K562 (cell line): ENCODE measurements at regions not wholly inside any gene's neighbourhood (a gene's known extent, or its start where the extent isn't known, plus 50 kb on each side); places are given as distances from the start of the nearest gene placed in this dataset.
"Not testable (repeated sequence)": the region's sequence is repeated elsewhere in the genome, so short reads cannot be mapped to it uniquely, and the experiment has no call there.

Experiments
- ATAC-seq: fragments of 200-7000 bp; cut with Tn5 transposase; 3 replicates; pipeline ENCODE4 v1.9.1; 2020; ENCODE audit warnings: moderate library complexity
- BruUV-seq: library from RNA; stranded (reverse); fragments of 400-500 nt; replicated peaks from 2 replicates; lab custom pipeline; 2021; lab: Mats Ljungman, UMichigan
- CTCF ChIA-PET: fragments of 300-600 bp; formaldehyde crosslinking; extraction: SDS; loops from one replicate; lab custom pipeline; 2021; ENCODE audit warnings: low intra/inter-chr PET ratio; lab: Yijun Ruan, JAX
- POLR2A ChIA-PET: fragments of 300-600, 350-650 bp; sonication (Branson Sonifier 250); formaldehyde crosslinking; extraction: SDS; loops from one replicate; lab custom pipeline; 2021; ENCODE audit warnings: antibody characterized with exemption, inconsistent platforms; lab: Yijun Ruan, JAX
- DNase-seq, 4 experiments: peaks; one replicate each; pipeline versions ENCODE4 v3.0.0 to v3.0.0-alpha.2; 2011 to 2018; ENCODE audit warnings: low spot score in 3 of 4, mixed read lengths in 3 of 4; ENCODE audit errors: extremely low read depth in 1 of 4
- FAIRE-seq: peaks from 2 replicates; lab custom pipeline; 2011; peaks lifted over from hg19 to GRCh38; lab: Jason Lieb, UNC
- H2AFZ ChIP-seq: 2 replicates; pipeline ENCODE4 v1.6.0; 2011; ENCODE audit warnings: low read depth, low read length, control low read depth, inconsistent platforms
- H3K27ac ChIP-seq: fragments of 200-600 bp; 3 replicates; pipeline ENCODE4 v1.8.0; 2011; ENCODE audit warnings: low read depth, mild to moderate bottlenecking, control low read depth, inconsistent platforms, low read length, moderate library complexity, mixed read lengths; ENCODE audit errors: extremely low read depth
- H3K27me3 ChIP-seq, 2 experiments: fragments of 300-600 bp in 1 of 2; 2 replicates in 1 of 2; 3 replicates in 1 of 2; pipeline versions ENCODE4 v1.6.0 to v1.8.0; 2011; ENCODE audit warnings: inconsistent platforms in 2 of 2, low read length in 2 of 2, mild to moderate bottlenecking in 1 of 2, mixed read lengths in 1 of 2, moderate library complexity in 1 of 2; ENCODE audit not compliant: control insufficient read depth in 2 of 2, insufficient read depth in 2 of 2
- H3K36me3 ChIP-seq: fragments of 300-600 bp; 3 replicates; pipeline ENCODE4 v1.8.0; 2011; ENCODE audit warnings: mild to moderate bottlenecking, low read length, inconsistent platforms; ENCODE audit not compliant: control insufficient read depth, insufficient read depth
- H3K4me1 ChIP-seq, 2 experiments: fragments of 200-600 bp in 1 of 2; replicated peaks in 1 of 2; 2 replicates in 1 of 2; 3 replicates in 1 of 2; pipeline versions ENCODE4 v1.5.1 to v1.8.0; 2011; ENCODE audit warnings: inconsistent platforms in 2 of 2, low read length in 2 of 2, mild to moderate bottlenecking in 1 of 2, mixed read lengths in 1 of 2, moderate library complexity in 1 of 2; ENCODE audit not compliant: control insufficient read depth in 2 of 2, insufficient read depth in 2 of 2
- H3K4me2 ChIP-seq: 2 replicates; pipeline ENCODE4 v1.6.1; 2011; ENCODE audit warnings: low read length, control low read depth, inconsistent platforms, mixed read lengths; ENCODE audit not compliant: insufficient read depth
- H3K4me3 ChIP-seq: fragments of 200-600 bp; sonication (generic), shearing (Covaris generic); 2 replicates; pipeline ENCODE4 v1.5.1; 2016; ENCODE audit warnings: control low read depth, inconsistent platforms
- H3K79me2 ChIP-seq: fragments of 200-600 bp; 3 replicates; pipeline ENCODE4 v1.8.0; 2011; ENCODE audit warnings: low read length, inconsistent platforms; ENCODE audit not compliant: control insufficient read depth, insufficient read depth
- H3K9ac ChIP-seq, 2 experiments: 2 replicates each; pipeline versions ENCODE4 v1.6.0 to v1.6.1; 2011; ENCODE audit warnings: low read depth in 2 of 2, low read length in 2 of 2, control low read depth in 1 of 2, inconsistent platforms in 1 of 2, mild to moderate bottlenecking in 1 of 2, mixed read lengths in 1 of 2; ENCODE audit not compliant: insufficient read depth in 1 of 2
- H3K9me1 ChIP-seq: one replicate; pipeline ENCODE4 v1.6.0; 2011; ENCODE audit warnings: inconsistent platforms, mild to moderate bottlenecking, low read length, moderate library complexity; ENCODE audit not compliant: control insufficient read depth, insufficient read depth
- H3K9me3 ChIP-seq: replicated peaks from 2 replicates; pipeline ENCODE4 v1.5.1; 2011; ENCODE audit warnings: low read depth, low read length, inconsistent platforms; ENCODE audit not compliant: control insufficient read depth, insufficient read depth
- H4K20me1 ChIP-seq: replicated peaks from 2 replicates; pipeline ENCODE4 v1.6.1; 2011; ENCODE audit warnings: low read length, inconsistent platforms, mixed read lengths; ENCODE audit not compliant: control insufficient read depth, insufficient read depth
- ADNP ChIP-seq: fragments of 200-800 bp; sonication (Bioruptor generic); IDR thresholded peaks from 2 replicates; pipeline ENCODE4 v1.6.1; 2016; ENCODE audit warnings: missing genetic modification characterization, missing compliant biosample characterization
- HNRNPH1 ChIP-seq: fragments of 200-400 bp; formaldehyde crosslinking; optimal IDR thresholded peaks from 2 replicates; pipeline ENCODE3; 2017; ENCODE audit warnings: low read depth, mild to moderate bottlenecking, low read length, moderate library complexity
- MIER1 ChIP-seq: fragments of 450-650 bp; IDR thresholded peaks from 2 replicates; pipeline ENCODE4 v1.6.1; 2016; ENCODE audit warnings: antibody characterized with exemption, mild to moderate bottlenecking, low read depth
- NRF1 ChIP-seq, 2 experiments: fragments of 450-650 bp; IDR thresholded peaks in 1 of 2; conservative IDR thresholded peaks in 1 of 2; 2 replicates each; pipeline ENCODE4 v1.6.1; 2014; ENCODE audit warnings: mild to moderate bottlenecking in 2 of 2
- PCBP2 ChIP-seq: fragments of 200-400 bp; formaldehyde crosslinking; IDR thresholded peaks from 2 replicates; pipeline ENCODE4 v1.6.1; 2018; ENCODE audit warnings: low read length, low read depth, mild to moderate bottlenecking, moderate library complexity; ENCODE audit not compliant: poor library complexity, severe bottlenecking
- PRMT5 ChIP-seq: sonication (generic); formaldehyde crosslinking; IDR thresholded peaks from 2 replicates; pipeline ENCODE4 v1.5.0; 2020; ENCODE audit warnings: missing genetic modification reagents
- SIN3B ChIP-seq: fragments of 450-650 bp; IDR thresholded peaks from 2 replicates; pipeline ENCODE4 v1.6.1; 2017; ENCODE audit warnings: low read depth, mild to moderate bottlenecking, moderate library complexity
- SRSF3 ChIP-seq: fragments of 200-400 bp; formaldehyde crosslinking; IDR thresholded peaks from 2 replicates; pipeline ENCODE4 v1.6.1; 2016; ENCODE audit warnings: mild to moderate bottlenecking, low read length, moderate library complexity; ENCODE audit not compliant: insufficient read depth
- TRIM24 ChIP-seq, 2 experiments: fragments of 450-650 bp; IDR thresholded peaks; 2 replicates each; pipeline ENCODE4 v1.6.1; 2016
- ZNF146 ChIP-seq: IDR thresholded peaks from one replicate; pipeline ENCODE4 v1.6.1; 2018; ENCODE audit warnings: missing compliant biosample characterization; ENCODE audit not compliant: unreplicated experiment
- ZNF232 ChIP-seq: sonication (generic); formaldehyde crosslinking; IDR thresholded peaks from 2 replicates; pipeline ENCODE4 v1.8.0; 2022; ENCODE audit warnings: mild to moderate bottlenecking, missing genetic modification reagents
- WGBS: fragments of 100-300 bp; shearing (Covaris generic); methylation state at CpG from one replicate; pipeline ENCODE4 v1.1.6; 2016; ENCODE audit warnings: low coverage, mixed read lengths; ENCODE audit not compliant: insufficient coverage; ENCODE audit errors: missing lambda C conversion rate; 5-methylcytosine and 5-hydroxymethylcytosine counted together
- in situ Hi-C: fragments of 300-500 bp; cut with MboI; formaldehyde crosslinking; loops from 4 replicates; pipeline ENCODE4 v1.15.0; 2018; ENCODE audit warnings: inconsistent platforms, mixed read lengths
- intact Hi-C: fragments of 100-400 bp; cut with micrococcal nuclease; formaldehyde crosslinking; loops from 2 replicates; pipeline ENCODE4 v1.14.2; 2022
- TF ChIP-seq, protein P1 (sequence below): sonication (generic); formaldehyde crosslinking; IDR thresholded peaks from 2 replicates; pipeline ENCODE4 v1.5.0; 2020; ENCODE audit warnings: missing genetic modification reagents
- TF ChIP-seq, protein P2 (sequence below): fragments of 450-650 bp; IDR thresholded peaks from 2 replicates; pipeline ENCODE4 v1.7.0; 2016; ENCODE audit warnings: borderline replicate concordance
- TF ChIP-seq, protein P3 (sequence below): fragments of 450-650 bp; formaldehyde crosslinking; IDR thresholded peaks from 2 replicates; pipeline ENCODE4 v1.4.0; 2022; ENCODE audit warnings: mild to moderate bottlenecking, moderate library complexity

DNA sequence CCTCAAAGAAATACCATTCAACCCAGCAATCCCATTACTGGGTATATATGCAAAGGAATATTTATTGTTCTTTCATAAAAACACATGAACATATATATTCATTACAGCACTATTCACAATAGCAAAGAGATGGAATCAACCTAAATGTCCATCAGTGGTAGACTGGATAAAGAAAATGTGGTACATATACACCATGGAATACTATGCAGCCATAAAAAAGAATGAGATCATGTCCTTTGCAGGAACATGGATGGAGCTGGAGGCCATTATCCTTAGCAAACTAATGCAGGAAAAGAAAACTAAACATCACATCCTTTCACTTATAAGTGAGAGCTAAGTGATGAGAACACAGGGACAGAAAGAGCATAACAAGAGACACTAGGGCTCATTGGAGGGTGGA is 142.7 kb upstream of the THY1 start:
- H3K27ac ChIP-seq, ATAC-seq, H3K4me1 ChIP-seq, H2AFZ ChIP-seq, H3K36me3 ChIP-seq, DNase-seq, H3K4me2 ChIP-seq, BruUV-seq, H3K9ac ChIP-seq, H3K4me3 ChIP-seq, CTCF ChIA-PET, H4K20me1 ChIP-seq, H3K9me3 ChIP-seq: not testable (repeated sequence)
- POLR2A ChIA-PET, result interaction anchor here (0.8 kb wide), 1 partner anchor 29 kb away, joined by 3 read pairs; no protein-coding TSS in a partner anchor
- peak; percentile 19 for TF ChIP-seq ZNF146 (CRISPR knock-in tag)
- TF ChIP-seq, all 486 proteins: peak for 1; not testable (repeated sequence) for 485
- FAIRE-seq, H3K79me2 ChIP-seq, intact Hi-C loops, H3K27me3 ChIP-seq, in situ Hi-C loops, H3K9me1 ChIP-seq: not testable (repeated sequence)

DNA sequence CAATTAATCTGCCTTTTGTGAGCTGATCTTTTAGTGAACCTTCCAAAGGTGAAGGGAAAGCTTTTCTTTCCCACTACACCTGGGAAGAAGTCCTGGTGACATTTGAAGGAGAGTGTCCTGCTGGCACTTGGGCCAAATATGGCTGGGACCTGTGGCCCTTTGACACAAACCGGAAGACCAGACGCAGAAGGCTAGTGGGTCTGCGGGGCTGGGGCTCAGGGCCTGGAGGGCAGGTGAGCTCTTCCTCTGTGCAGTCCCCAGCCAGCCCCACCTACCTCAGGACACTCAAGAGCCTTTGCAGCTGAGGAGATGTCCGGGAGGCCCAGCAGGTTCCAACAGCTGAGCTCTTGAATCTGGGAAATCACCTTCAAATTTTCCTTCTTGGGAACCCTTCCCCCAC is 138.0 kb upstream of the THY1 start:
- FAIRE-seq, result no peak
- CTCF ChIA-PET, result no interaction called here
- in situ Hi-C loops (no loop called here), intact Hi-C loops (no loop called here)
- Histone ChIP-seq H3K27me3 (peaks cover 0 to 9% of the 10 kb centered on the region in 2 experiments; a peak in 1 of 5 replicates), H3K9me3 (no peaks in the 10 kb centered on the region), H3K4me2 (no peak overlapping the region), H3K27ac (no peak overlapping the region), H3K36me3 (no peaks in the 10 kb centered on the region), H3K4me1 (no peaks in the 10 kb centered on the region), H3K4me3 (no peak overlapping the region), H3K9me1 (no peaks in the 10 kb centered on the region), H3K9ac (no peak overlapping the region), H3K79me2 (no peaks in the 10 kb centered on the region), H2AFZ (no peak overlapping the region), H4K20me1 (no peaks in the 10 kb centered on the region)
- 0% methylated on average over 4 of the region's 4 CpGs for WGBS
- no TSS peak for BruUV-seq
- POLR2A ChIA-PET, result interaction anchor here (0.5 to 0.7 kb wide), 3 partner anchors 9 to 350 kb away, joined by 3 read pairs; no protein-coding TSS in a partner anchor
- DNase-seq, result no peak
- TF ChIP-seq ZNF232 (CRISPR knock-in tag) (no peak), TRIM24 (IDR thresholded peaks at IDR 0.05) (no peak), SRSF3 (no peak), ADNP (tag) (no peak), HNRNPH1 (no peak), MIER1 (no peak), PCBP2 (no peak), SIN3B (no peak), PRMT5 (CRISPR knock-in tag) (no peak), NRF1 (conservative IDR thresholded peaks at IDR 0.05 in 1 of 2, IDR thresholded peaks at IDR 0.05 in 1 of 2) (no peak)
- TF ChIP-seq, protein P1, sequence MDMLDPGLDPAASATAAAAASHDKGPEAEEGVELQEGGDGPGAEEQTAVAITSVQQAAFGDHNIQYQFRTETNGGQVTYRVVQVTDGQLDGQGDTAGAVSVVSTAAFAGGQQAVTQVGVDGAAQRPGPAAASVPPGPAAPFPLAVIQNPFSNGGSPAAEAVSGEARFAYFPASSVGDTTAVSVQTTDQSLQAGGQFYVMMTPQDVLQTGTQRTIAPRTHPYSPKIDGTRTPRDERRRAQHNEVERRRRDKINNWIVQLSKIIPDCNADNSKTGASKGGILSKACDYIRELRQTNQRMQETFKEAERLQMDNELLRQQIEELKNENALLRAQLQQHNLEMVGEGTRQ, result no peak
- TF ChIP-seq, protein P2, sequence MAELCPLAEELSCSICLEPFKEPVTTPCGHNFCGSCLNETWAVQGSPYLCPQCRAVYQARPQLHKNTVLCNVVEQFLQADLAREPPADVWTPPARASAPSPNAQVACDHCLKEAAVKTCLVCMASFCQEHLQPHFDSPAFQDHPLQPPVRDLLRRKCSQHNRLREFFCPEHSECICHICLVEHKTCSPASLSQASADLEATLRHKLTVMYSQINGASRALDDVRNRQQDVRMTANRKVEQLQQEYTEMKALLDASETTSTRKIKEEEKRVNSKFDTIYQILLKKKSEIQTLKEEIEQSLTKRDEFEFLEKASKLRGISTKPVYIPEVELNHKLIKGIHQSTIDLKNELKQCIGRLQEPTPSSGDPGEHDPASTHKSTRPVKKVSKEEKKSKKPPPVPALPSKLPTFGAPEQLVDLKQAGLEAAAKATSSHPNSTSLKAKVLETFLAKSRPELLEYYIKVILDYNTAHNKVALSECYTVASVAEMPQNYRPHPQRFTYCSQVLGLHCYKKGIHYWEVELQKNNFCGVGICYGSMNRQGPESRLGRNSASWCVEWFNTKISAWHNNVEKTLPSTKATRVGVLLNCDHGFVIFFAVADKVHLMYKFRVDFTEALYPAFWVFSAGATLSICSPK, result no peak
- TF ChIP-seq, protein P3, sequence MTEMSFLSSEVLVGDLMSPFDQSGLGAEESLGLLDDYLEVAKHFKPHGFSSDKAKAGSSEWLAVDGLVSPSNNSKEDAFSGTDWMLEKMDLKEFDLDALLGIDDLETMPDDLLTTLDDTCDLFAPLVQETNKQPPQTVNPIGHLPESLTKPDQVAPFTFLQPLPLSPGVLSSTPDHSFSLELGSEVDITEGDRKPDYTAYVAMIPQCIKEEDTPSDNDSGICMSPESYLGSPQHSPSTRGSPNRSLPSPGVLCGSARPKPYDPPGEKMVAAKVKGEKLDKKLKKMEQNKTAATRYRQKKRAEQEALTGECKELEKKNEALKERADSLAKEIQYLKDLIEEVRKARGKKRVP (CRISPR knock-in tag), result no peak
- ATAC-seq, result no peak
